22Rv1 (cell line): ENCODE measurements at regions not wholly inside any gene's neighbourhood (a gene's known extent, or its start where the extent isn't known, plus 50 kb on each side); places are given as distances from the start of the nearest gene placed in this dataset.

Source experiments
- H3K27ac ChIP-seq: fragments of 450-650 bp; 2 replicates; pipeline ENCODE4 v1.5.1; 2017
- ZFX ChIP-seq: fragments of 450-650 bp; IDR thresholded peaks from 2 replicates; pipeline ENCODE4 v1.6.1; 2017; ENCODE audit warnings: antibody characterized with exemption, borderline replicate concordance
- TF ChIP-seq, protein P1 (sequence below): fragments of 450-650 bp; IDR thresholded peaks from 2 replicates; pipeline ENCODE4 v1.5.1; 2017; ENCODE audit warnings: mild to moderate bottlenecking

DNA sequence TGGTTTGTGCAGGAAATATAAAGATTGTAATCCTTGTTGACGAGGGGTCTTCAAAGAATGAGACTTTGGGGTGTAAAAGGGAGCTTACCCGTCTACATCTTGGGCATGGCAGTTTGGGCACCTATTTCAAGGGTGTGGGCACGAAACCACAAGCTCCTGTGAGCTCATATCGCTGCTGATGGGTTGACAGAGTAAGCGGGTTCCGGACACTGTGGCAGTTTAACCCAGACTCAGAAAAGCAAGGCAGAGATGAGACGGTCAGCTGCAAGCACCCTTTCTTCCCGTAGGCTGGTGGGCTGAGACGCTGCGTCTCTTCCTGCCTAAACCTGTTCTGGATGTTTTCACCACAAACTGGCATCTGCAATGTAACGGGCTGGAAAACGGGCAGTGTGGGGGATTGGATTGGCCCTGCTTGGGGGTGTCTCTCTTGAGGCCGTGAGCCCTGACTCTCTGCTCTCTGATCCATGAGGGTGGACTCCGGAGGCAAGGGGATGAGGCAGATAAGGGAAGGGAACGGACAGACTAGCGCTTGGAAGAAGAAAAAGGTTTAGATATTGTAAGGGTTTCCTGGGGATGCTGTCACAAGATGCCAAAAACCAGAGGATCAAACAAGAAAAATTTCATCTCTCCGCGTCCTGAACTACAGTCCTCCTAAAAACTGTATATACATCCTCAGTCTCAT, 237.5 kb downstream of the SHOX start:
- no peak overlapping the region for H3K27ac ChIP-seq
- TF ChIP-seq, protein P1, sequence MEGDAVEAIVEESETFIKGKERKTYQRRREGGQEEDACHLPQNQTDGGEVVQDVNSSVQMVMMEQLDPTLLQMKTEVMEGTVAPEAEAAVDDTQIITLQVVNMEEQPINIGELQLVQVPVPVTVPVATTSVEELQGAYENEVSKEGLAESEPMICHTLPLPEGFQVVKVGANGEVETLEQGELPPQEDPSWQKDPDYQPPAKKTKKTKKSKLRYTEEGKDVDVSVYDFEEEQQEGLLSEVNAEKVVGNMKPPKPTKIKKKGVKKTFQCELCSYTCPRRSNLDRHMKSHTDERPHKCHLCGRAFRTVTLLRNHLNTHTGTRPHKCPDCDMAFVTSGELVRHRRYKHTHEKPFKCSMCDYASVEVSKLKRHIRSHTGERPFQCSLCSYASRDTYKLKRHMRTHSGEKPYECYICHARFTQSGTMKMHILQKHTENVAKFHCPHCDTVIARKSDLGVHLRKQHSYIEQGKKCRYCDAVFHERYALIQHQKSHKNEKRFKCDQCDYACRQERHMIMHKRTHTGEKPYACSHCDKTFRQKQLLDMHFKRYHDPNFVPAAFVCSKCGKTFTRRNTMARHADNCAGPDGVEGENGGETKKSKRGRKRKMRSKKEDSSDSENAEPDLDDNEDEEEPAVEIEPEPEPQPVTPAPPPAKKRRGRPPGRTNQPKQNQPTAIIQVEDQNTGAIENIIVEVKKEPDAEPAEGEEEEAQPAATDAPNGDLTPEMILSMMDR, result no peak
- no peak for TF ChIP-seq ZFX

DNA sequence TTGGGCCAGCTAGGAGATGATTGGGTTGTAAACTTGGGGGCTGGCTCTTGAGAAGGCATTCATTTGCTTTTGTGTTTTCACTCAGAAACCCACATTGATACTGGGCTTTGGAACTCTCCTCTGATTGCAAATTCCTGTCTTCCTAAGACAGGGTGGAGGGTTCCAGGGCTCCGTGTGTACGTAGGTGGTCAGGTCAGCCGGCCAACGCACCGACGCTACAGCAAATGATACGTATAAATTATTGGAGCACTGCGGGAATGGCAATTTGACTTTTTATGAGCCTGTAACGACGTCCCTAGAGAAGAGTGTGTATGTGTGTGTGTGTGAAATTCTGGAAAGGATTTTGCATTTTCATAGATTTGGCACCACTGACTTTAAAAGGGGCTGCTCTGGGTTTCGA, 236.9 kb downstream of the SHOX start:
- H3K27ac ChIP-seq, result no peak overlapping the region
- TF ChIP-seq, protein P1, result no peak
- no peak for TF ChIP-seq ZFX

DNA sequence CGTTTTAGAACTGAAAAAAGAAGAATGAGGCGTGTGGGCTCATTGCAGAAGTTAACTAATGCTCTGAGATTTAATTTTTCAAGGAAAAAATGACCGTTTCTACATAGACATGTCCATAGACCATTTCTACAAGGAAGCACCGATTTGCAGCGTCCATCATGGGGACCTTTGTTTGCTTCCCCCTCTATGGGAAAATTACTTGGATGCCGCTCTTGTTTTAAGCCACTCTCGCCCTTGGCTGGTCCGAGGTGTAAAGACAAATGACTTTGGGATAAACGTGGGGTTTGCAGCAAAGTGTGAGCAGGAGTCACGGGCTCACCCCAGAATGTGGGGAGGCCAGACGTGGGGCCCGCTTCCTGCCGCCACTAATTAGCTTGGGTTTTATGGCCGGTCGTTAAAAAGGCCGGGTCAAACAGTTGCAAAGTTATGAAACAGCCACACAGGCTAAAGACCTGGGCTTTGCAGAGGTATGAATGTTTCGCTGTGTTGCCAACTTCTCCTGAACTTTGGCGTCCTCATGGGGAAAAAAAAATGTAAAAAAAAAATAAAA, 235.9 kb downstream of the SHOX start:
- TF ChIP-seq ZFX, result no peak
- TF ChIP-seq, protein P1, result no peak
- H3K27ac ChIP-seq, result no peak overlapping the region

DNA sequence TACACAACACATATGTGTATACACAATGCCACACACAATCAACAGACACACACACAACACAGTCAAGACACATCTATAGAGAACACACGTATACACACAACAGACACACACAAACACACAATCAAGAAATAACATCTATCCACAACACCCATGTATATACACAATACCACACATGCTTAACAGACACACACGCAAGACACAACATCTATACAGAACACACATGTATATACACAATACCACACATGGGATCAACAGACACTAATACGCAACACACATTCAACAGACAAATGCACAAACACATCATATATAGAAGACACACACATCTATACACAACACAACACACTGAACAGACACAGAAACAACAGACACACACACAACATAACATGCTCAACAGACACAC, 234.8 kb downstream of the SHOX start:
- TF ChIP-seq, protein P1, result no peak
- TF ChIP-seq ZFX, result no peak
- H3K27ac ChIP-seq, result no peak overlapping the region

DNA sequence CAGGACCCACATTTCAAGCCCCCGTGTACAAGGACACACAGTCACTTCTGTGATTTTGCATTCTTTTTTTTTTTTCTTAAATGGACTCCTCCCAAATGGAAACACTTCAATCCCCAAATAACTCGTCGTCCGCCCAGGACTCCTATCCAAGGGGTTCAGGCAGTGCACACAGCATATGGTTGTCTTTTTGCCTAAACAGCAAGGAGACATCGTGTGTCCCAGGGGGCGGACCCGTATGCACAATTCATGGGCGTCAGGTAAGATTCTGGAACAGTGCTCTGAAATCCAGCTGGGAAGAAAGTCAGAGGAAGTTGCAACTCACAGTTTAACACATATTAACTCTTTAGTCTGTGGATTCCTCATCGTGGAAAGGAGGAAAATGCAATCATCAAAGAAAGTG, 231.3 kb downstream of the SHOX start:
- TF ChIP-seq ZFX, result no peak
- H3K27ac ChIP-seq, result no peak overlapping the region

DNA sequence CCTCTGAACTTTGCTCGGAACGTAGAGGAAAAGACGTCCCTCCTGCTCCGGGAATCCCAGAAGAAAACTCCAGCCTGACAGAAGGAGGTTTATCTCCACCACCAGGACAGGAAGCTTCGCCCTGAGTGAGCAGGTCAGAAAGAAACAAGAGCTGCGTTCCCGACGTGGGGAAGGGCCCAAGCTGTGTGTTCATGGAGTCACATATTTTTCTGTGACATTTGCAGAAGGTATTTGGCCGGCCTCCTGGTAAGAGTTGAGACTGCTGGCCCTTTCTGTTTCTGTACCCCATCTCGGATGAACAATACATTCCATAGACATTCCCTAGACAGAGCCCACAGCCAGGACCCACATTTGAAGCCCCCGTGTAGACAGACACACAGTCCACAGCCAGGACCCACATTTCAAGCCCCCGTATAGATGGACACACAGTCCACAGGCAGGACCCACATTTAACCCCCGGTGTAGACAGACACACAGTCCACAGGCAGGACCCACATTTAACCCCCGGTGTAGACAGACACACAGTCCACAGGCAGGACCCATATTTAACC, 230.8 kb downstream of the SHOX start:
- TF ChIP-seq, protein P1, result no peak
- no peak overlapping the region for H3K27ac ChIP-seq

DNA sequence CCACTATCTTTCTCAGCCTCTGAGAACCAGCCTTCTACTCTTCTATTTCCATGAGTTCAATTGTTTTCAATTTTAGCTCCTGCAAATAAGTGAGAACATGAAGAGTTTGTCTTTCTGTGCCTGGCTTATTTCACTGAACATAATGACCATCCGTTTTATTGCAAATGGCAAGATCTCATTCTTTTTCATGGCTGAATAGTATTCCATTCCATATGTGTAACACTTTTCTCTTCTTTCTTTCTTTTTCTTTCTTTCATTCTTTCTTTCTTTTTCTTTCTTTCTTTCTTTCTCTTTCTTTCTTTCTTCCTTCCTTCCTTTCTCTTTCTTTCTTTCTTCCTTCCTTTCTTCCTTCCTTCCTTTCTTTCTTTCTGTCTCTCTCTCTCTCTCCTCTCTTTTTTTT, 228.7 kb downstream of the SHOX start:
- no peak overlapping the region for H3K27ac ChIP-seq
- no peak for TF ChIP-seq ZFX
- TF ChIP-seq, protein P1, result no peak

DNA sequence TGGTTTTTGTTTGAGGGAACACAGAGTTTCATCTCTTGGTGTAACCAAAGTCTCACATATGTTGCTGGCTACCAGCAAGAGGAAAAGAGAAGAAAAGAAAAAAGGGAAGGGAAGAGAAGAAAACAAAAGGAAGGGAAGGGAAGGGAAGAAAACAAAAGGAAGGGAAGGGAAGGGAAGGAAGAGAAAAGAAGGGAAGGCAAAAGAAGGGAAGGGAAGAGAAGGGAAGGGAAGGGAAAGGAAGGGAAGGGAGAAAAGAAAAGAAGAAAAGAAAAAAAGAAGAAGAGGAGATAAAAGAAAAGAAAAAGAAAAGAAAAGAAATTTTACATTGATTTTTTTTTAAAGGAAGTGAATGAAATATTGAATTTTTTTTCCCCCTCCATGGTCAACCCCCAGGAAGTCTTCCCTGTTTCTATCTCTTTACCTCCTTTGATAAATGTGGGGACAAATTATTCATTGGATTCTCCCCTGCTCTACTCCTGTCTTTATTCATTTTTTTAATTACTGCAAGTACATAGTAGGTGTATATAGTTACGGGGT, 228.0 kb downstream of the SHOX start:
- TF ChIP-seq, protein P1, result no peak
- TF ChIP-seq ZFX, result no peak

More for the DNA sequence above, 228.0 kb downstream of the SHOX start:
- no peak overlapping the region for H3K27ac ChIP-seq
